Heart left ventricle (tissue), 16 donors: ENCODE measurements at regions not wholly inside any gene's neighbourhood (a gene's known extent, or its start where the extent isn't known, plus 50 kb on each side); places are given as distances from the start of the nearest gene placed in this dataset.

Experiments
- ATAC-seq, 4 donors: fragments of 200-7000 bp; cut with Tn5 transposase; one replicate each; pipeline ENCODE4 v1.9.1; 2020 to 2022; ENCODE audit warnings: moderate library complexity in 4 of 4, mild to moderate bottlenecking in 3 of 4, moderate number of reproducible peaks in 1 of 4
- DNase-seq, 5 donors: peaks; one replicate each; pipeline ENCODE4 v3.0.0-alpha.2; 2020
- H3K27ac ChIP-seq, 12 donors: fragments of 200-600 bp; sonication (generic) in 4 of 12; one replicate each; pipeline versions ENCODE4 v1.5.0 to v1.8.0; 2016 to 2022; ENCODE audit warnings: mild to moderate bottlenecking in 2 of 12
- H3K27me3 ChIP-seq, 9 donors: fragments of 200-600 bp; sonication (generic) in 2 of 9; one replicate each; pipeline versions ENCODE4 v1.5.1 to v1.8.0; 2016 to 2022; ENCODE audit warnings: mild to moderate bottlenecking in 3 of 9
- H3K36me3 ChIP-seq, 9 donors: fragments of 200-600 bp; sonication (generic) in 2 of 9; one replicate each; pipeline versions ENCODE4 v1.5.0 to v1.8.0; 2018 to 2022; ENCODE audit warnings: mild to moderate bottlenecking in 2 of 9
- H3K4me1 ChIP-seq, 12 donors: fragments of 200-600 bp; sonication (generic) in 4 of 12; one replicate each; pipeline versions ENCODE4 v1.5.0 to v1.8.0; 2016 to 2022; ENCODE audit warnings: mild to moderate bottlenecking in 3 of 12
- H3K4me3 ChIP-seq, 12 donors: fragments of 200-600 bp; sonication (generic) in 4 of 12; one replicate each; pipeline versions ENCODE4 v1.5.0 to v1.8.0; 2017 to 2022; ENCODE audit warnings: mild to moderate bottlenecking in 9 of 12, moderate library complexity in 4 of 12
- H3K9me3 ChIP-seq, 12 donors: fragments of 200-600 bp; sonication (generic) in 4 of 12; one replicate each; pipeline versions ENCODE4 v1.5.0 to v1.8.0; 2016 to 2022; ENCODE audit warnings: mild to moderate bottlenecking in 1 of 12
- POLR2A ChIP-seq, 2 donors: fragments of 450-650 bp; IDR thresholded peaks; one replicate each; pipeline ENCODE4 v1.6.1; 2017; ENCODE audit warnings: antibody characterized with exemption in 2 of 2, mild to moderate bottlenecking in 2 of 2, moderate library complexity in 2 of 2
- WGBS, 4 donors: extraction: QIAGEN DNeasy Blood & Tissue Kit in 2 of 4; methylation state at CpG; one replicate each; pipeline versions ENCODE4 v1.1.5 to v1.1.7; 2013 to 2018; 5-methylcytosine and 5-hydroxymethylcytosine counted together
- intact Hi-C, 10 donors: fragments of 100-400 bp; cut with DNase I; formaldehyde crosslinking; loops; one replicate each; pipeline versions ENCODE4 v1.11.1 to v1.14.2; 2022
- TF ChIP-seq, protein P1 (sequence below), 12 donors: fragments of 200-600 bp; sonication (generic) in 4 of 12; IDR thresholded peaks; one replicate each; pipeline versions ENCODE4 v1.5.0 to v1.8.0; 2018 to 2022; ENCODE audit warnings: antibody characterized with exemption in 12 of 12, mild to moderate bottlenecking in 5 of 12
- donor health status: ischemic (EF 13 %, LVEDD 7.1; RV severe dilation, severe dysfunction).
- donor health status: healthy with polysubstance abuse.
- donor health status: DM: no; HTN: yes; CAD: no.
- donor health status: DM: no; HTN: no; CAD: no.
- donor health status: ischemic (EF 25% LVEDD 6.9; RV normal size, moderate dysfunction).
- donor health status: ischemic (EF 25% LVEDD 5.7; RV mildly dilated, moderate dysfunction).
- donor health status: healthy.
- donor health status: DM: yes; HTN: yes; CAD: no.
- donor health status: ischemic (EF 35%, LVEDD 5.7; RV mildly dilated, moderate dysfunction).
- donor health status: nonischemic (EF 11% LVEDD 7.7; RV severe dilation, severe dysfunction).
- donor health status: DM: yes; HTN: yes; CAD: no.
- donor health status: PGD.
- donor health status: ischemic (EF 29% LVEDD 5.4; RV normal size, mild dysfunction).
- donor health status: nonischemic (EF 23%, LVEDD 6.1; RV moderate dilation, normal function).

DNA sequence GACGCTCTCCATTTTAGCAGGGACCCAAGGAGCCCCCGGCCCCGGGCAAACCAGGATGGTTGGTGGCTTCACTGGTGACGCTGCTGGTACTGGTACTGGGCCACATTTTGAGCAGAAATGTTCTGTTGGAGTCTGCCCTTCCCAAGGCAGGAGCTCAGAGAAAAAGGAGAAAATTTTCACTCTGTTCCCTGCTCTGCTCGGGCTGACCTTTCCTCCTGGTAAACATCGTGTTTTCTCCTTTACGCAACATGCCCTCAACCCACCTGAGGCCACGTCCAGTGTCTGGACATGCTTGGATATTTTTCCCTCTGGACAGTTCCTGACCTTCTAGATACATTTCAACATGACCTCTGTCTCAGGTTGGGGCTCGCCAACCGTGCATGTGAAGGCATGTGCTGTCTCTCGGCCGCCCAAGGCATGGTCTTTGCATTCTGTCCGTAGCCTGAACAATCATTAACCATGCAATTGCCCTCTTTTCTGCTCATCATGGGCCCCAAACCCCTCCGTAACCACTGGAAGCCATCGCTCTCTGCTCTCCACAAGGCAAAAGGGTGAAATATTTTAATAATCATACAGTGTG lies 115.2 kb upstream of the PEG3 start:
- peaks cover 0 to 7% (median 0%) of the 10 kb centered on the region in 12 donors for H3K9me3 ChIP-seq
- intact Hi-C loops, result no loop called here
- no peaks in the 10 kb centered on the region for H3K36me3 ChIP-seq
- peaks cover 0 to 8% (median 0%) of the 10 kb centered on the region in 9 donors for H3K27me3 ChIP-seq
- no peak for ATAC-seq
- H3K27ac ChIP-seq, result no peak overlapping the region
- H3K4me1 ChIP-seq, result no peaks in the 10 kb centered on the region
- no peak for DNase-seq
- 70 to 83% (median 76%) methylated on average over 12 to 15 of the region's 15 CpGs for whole genome bisulfite sequencing, 4 donors
- H3K4me3 ChIP-seq, result no peak overlapping the region
- TF ChIP-seq, protein P1, sequence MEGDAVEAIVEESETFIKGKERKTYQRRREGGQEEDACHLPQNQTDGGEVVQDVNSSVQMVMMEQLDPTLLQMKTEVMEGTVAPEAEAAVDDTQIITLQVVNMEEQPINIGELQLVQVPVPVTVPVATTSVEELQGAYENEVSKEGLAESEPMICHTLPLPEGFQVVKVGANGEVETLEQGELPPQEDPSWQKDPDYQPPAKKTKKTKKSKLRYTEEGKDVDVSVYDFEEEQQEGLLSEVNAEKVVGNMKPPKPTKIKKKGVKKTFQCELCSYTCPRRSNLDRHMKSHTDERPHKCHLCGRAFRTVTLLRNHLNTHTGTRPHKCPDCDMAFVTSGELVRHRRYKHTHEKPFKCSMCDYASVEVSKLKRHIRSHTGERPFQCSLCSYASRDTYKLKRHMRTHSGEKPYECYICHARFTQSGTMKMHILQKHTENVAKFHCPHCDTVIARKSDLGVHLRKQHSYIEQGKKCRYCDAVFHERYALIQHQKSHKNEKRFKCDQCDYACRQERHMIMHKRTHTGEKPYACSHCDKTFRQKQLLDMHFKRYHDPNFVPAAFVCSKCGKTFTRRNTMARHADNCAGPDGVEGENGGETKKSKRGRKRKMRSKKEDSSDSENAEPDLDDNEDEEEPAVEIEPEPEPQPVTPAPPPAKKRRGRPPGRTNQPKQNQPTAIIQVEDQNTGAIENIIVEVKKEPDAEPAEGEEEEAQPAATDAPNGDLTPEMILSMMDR (IDR thresholded peaks at IDR 0.05), result no peak
- TF ChIP-seq POLR2A (IDR thresholded peaks at IDR 0.05), result no peak

DNA sequence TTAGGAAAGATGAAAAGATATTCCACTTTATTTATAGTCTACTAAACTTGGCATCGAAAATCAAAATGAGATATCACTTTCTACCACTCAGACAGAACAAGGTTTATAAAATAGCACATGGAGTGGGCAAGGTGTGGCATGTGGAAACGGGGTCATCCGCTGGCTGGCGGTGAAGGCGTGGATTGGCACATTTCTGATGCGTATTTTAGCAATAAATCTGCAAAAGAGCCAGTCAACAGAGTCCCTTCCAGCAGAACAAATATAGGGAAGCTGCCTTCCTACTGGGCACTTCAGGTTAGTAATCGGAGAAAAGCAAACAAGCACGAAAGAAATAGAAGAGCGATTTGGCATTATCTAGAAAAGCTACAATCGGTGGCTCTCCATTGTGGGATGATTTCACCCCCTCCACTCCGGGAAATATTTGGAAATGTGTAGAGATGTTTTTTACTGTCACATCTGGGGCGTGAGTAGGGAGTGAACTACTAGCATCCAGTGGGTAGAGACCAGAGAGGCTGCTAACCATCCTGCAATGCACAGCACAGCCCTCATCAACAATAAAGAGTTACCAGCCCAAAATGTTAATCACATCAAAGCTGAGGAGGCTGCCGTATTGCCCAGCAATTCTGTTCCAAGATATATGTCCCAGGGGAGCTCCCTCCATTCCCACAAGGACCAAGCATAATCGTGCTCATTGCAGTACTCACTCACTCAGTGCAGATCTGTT lies 116.1 kb upstream of the PEG3 start:
- H3K4me1 ChIP-seq, result no peaks in the 10 kb centered on the region
- TF ChIP-seq, protein P1 (IDR thresholded peaks at IDR 0.05), result no peak
- TF ChIP-seq POLR2A (IDR thresholded peaks at IDR 0.05), result no peak
- H3K4me3 ChIP-seq, result no peak overlapping the region
- WGBS, 4 donors, result 82 to 83% (median 82%) methylated on average over 14 of the region's 14 CpGs
- intact Hi-C loops, result no loop called here
- no peak overlapping the region for H3K27ac ChIP-seq
- H3K36me3 ChIP-seq, result no peaks in the 10 kb centered on the region
- H3K27me3 ChIP-seq, result peaks cover 0 to 8% (median 0%) of the 10 kb centered on the region in 9 donors
- DNase-seq (no peak), ATAC-seq (no peak)
- peaks cover 0 to 7% (median 0%) of the 10 kb centered on the region in 12 donors for H3K9me3 ChIP-seq

- peaks cover 0 to 7% (median 0%) of the 10 kb centered on the region in 12 donors for H3K9me3 ChIP-seq
- 56 to 68% (median 60%) methylated on average over 4 of the region's 4 CpGs for WGBS, 4 donors
- no peaks in the 10 kb centered on the region for H3K36me3 ChIP-seq
- no peak for TF ChIP-seq POLR2A (IDR thresholded peaks at IDR 0.05)
- TF ChIP-seq, protein P1 (IDR thresholded peaks at IDR 0.05), result no peak
- H3K27ac ChIP-seq, result no peak overlapping the region
- DNase-seq (no peak), ATAC-seq (no peak)
- intact Hi-C loops, result no loop called here
- H3K4me1 ChIP-seq, result no peaks in the 10 kb centered on the region
- H3K27me3 ChIP-seq, result peaks cover 0 to 8% (median 0%) of the 10 kb centered on the region in 9 donors
- no peak overlapping the region for H3K4me3 ChIP-seq
Observed at GRCh38 chr19:56959205-56959604, 118.7 kb upstream of the PEG3 start.

GRCh38 chr19:56960959-56961543 lies 120.5 kb upstream of the PEG3 start:
- H3K27ac ChIP-seq, result no peak overlapping the region
- no peak for TF ChIP-seq POLR2A (IDR thresholded peaks at IDR 0.05)
- TF ChIP-seq, protein P1 (IDR thresholded peaks at IDR 0.05), result no peak
- H3K27me3 ChIP-seq, result peaks cover 0 to 12% (median 0%) of the 10 kb centered on the region in 9 donors
- no peaks in the 10 kb centered on the region for H3K36me3 ChIP-seq
- H3K4me3 ChIP-seq, result no peak overlapping the region
- 66 to 72% (median 68%) methylated on average over 7 of the region's 7 CpGs for WGBS, 4 donors
- no peaks in the 10 kb centered on the region for H3K4me1 ChIP-seq
- intact Hi-C loops, result no loop called here
- no peaks in the 10 kb centered on the region for H3K9me3 ChIP-seq
- ATAC-seq (no peak), DNase-seq (no peak)
